GM13976 (cell line): ENCODE measurements at regions not wholly inside any gene's neighbourhood (a gene's known extent, or its start where the extent isn't known, plus 50 kb on each side); places are given as distances from the start of the nearest gene placed in this dataset.

Experiments
- DNase-seq: peaks from one replicate; pipeline ENCODE4 v3.0.0; 2012; ENCODE audit warnings: low spot score
- in situ Hi-C: fragments of 300-500 bp; cut with MboI; formaldehyde crosslinking; loops from one replicate; pipeline ENCODE4 v1.12.0; 2022; ENCODE audit warnings: low sequenced_read_pairs, mixed read lengths, inconsistent platforms; ENCODE audit not compliant: unreplicated experiment
- TF ChIP-seq, protein P1 (sequence below): IDR thresholded peaks from 2 replicates; pipeline ENCODE4 v1.5.1; 2012; ENCODE audit warnings: borderline replicate concordance, mild to moderate bottlenecking; ENCODE audit not compliant: insufficient read depth; ENCODE audit errors: extremely low read depth, missing control alignments, control extremely low read depth

DNA sequence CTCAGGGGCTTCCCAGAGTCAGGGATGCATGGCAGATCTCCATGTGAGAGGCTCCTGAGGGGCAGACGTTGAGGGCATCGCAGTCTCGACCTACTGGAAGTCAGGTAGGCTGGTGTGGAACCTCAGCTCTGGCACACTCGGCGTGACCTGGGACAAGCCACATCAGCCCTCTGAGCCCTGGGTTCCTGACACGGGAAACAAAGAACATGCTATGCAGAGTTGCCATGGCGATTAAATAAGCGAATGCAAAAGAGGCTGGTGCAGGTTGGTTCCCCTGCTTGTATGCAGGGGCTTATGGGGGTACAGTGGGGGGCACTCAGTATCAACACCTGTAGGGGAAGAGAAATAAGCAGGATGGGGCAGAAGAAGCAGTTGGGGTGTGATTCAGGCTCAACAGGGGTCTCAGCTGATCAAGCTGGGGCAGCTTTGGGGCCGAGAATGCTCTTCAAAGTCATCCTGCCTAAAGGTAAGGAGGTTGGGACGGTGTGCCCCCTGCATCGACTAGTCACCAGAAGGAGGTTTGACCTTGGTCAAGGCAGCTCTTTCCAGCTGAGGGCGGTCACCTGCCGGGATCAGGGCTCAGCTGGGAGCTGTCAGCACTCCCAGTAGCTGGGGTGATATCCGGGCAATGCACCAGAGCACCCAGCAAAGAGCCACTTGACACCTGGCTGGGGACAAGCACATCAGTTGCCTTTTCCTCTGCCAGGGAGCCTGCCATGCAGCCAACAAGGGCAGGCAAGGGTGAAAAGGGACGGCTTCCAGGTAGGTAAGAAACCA lies 442.7 kb downstream of the MIAT start:
- TF ChIP-seq, protein P1, sequence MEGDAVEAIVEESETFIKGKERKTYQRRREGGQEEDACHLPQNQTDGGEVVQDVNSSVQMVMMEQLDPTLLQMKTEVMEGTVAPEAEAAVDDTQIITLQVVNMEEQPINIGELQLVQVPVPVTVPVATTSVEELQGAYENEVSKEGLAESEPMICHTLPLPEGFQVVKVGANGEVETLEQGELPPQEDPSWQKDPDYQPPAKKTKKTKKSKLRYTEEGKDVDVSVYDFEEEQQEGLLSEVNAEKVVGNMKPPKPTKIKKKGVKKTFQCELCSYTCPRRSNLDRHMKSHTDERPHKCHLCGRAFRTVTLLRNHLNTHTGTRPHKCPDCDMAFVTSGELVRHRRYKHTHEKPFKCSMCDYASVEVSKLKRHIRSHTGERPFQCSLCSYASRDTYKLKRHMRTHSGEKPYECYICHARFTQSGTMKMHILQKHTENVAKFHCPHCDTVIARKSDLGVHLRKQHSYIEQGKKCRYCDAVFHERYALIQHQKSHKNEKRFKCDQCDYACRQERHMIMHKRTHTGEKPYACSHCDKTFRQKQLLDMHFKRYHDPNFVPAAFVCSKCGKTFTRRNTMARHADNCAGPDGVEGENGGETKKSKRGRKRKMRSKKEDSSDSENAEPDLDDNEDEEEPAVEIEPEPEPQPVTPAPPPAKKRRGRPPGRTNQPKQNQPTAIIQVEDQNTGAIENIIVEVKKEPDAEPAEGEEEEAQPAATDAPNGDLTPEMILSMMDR: no peak
- no peak for DNase-seq
- in situ Hi-C loops: no loop called here

DNA sequence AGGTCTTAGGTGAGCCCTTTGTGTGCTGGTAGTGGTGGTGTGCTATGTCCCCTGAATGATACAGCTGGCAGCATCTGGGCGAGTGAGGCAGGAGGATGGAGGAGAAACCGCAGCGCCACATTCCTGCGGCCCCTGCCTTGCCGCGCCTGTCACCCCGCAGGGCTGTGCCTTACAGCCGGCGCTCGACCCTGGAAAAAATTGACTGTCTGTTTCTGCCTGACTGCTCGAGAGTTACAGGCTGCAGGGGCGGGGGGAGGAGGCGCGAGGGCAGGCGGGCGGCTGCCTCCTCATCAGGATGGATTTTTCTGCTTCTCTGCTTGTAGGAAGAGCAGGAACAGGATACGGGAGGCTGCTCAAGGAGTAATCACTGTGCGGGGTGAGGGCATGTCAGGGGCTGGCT lies 443.4 kb downstream of the MIAT start:
- TF ChIP-seq, protein P1: no peak
- DNase-seq: no peak
- in situ Hi-C loops: no loop called here

DNA sequence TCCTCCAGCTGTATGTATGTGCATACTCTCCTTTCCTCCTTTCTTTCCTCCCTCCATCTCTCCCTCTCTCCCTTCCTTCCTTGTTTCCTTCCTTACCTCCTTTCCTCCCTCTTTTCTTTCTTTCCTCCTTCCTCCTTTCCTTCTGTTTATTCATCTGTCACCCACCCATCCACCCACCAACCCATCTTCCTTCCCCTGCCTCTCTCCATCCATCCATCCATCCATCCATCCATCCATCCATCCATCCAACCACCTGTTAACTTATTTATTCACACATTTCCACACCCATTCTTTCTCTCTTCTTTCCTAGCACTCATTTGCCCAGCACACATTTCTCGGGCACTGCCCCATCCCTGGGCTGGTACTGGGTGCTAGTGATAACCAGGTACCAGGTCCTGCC lies 443.9 kb downstream of the MIAT start:
- in situ Hi-C loops: no loop called here
- TF ChIP-seq, protein P1: no peak
- no peak for DNase-seq

DNA sequence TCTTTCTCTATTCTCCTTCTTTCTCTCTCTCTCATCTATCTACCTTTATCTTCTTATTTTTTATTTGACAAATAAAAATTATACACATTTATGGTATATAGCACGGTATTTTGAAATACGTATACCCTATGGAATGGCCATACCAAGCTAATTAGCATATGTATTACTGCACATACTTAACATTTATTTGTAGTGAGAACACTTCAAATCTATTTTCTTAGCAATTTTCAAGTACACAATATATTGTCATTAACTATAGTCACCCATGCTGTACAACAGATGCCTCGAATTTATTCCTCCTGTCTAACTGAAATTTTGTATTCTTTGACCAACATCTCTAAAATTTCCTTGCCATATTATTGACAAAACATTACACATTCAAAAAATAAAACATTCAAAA lies 447.1 kb downstream of the MIAT start:
- DNase-seq: no peak
- TF ChIP-seq, protein P1: no peak
- in situ Hi-C loops: no loop called here

DNA sequence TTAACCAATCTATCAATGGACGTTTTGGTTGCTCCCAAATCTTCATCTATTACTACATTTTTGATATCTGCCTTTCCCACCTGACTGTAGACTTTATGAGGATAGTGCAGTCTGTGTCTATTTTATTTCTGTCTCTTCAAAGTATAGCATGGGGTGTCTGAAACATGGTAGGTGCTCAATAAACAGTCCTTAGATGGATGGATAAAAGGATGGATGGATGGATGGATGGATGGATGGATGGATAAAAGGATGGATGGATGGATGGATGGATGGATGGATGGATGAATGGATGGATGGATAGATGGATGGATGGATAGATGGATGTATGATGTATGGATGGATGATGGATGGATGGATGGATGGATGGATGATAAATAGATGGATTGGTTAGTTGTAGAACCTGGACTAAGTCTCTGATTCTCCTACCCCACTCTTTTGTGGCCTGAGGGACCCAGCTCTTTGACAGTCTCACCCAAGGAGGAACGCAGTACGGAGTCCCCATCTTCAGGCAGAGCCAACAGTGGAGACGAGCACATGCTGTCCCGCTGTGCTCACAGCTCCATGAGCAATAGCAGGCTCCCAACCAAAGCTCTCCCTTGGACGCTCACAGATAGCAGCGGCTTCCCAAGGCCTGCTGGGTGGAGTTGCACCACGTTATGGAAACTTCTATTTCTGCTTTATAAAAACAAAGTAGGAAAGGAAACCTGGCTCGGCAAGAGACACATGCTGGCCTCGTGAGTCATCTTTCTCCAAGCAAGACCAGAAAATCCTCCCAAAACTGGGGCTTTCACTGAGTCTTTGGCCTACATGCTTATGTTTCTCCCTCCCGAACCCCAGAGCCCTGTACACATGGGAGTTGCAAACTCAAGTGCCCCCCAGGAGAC lies 448.0 kb downstream of the MIAT start:
- in situ Hi-C loops: no loop called here
- DNase-seq: no peak
- TF ChIP-seq, protein P1: no peak

DNA sequence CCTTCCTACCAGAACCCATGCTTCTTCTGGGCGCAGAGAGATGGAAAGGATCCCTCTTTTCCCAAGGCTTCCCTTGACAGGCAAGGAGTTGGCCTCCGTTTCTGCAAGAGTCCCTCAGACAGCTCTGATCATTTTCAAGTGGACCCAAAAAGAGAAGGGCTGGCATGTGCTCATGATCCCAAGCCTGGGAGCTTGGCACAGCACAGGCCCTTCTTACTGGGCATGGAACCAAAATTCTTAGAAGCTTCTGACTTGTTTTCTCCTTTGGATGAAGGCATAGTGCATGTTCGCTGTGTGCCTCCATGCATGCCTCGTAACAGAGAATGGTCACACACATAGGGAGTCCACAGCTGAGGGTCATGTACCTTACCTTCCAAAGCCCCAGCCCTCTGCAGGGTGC lies 449.6 kb downstream of the MIAT start:
- TF ChIP-seq, protein P1: no peak
- in situ Hi-C loops: no loop called here
- no peak for DNase-seq
